ENCODE measurements at regions not wholly inside any gene's neighbourhood (a gene's known extent, or its start where the extent isn't known, plus 50 kb on each side); places are given as distances from the start of the nearest gene placed in this dataset.
"Not testable (repeated sequence)": the region's sequence is repeated elsewhere in the genome, so short reads cannot be mapped to it uniquely, and the experiment has no call there.

DNA sequence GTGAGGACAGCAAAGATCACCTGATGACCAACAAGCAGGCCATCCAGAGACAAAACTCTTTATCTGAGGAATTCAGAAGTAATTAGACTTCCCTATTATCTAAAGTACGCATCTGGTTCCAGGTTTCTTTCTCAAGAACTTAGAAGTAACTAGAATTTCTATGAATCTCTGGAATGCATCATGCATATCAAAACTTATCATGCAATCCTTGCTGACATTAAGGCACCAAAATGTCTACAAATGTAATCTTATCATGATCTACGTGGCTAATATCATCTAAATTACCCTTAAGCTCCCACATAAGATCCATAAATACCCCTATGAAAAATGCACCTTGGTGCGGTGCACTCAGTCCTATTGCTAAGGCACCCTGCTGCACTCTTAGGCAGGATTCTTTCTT is 488.1 kb upstream of the TLE4 start:
- Histone ChIP-seq H3K4me1 (ENCODE audit: low read length) (no peaks in the 10 kb centered on the region), H4K20me1 (ENCODE audit: insufficient read depth, low read length) (no peaks in the 10 kb centered on the region), H2AFZ (ENCODE audit: low read length) (no peak overlapping the region), H3K9me2 (replicated peaks; ENCODE audit: insufficient read depth, low read length) (no peaks in the 10 kb centered on the region), H3K4me3 (ENCODE audit: low read length) (no peak overlapping the region), H3F3A (ENCODE audit: insufficient read depth, low read length) (no peaks in the 10 kb centered on the region), H3K27me3 (replicated peaks; ENCODE audit: insufficient read depth, low read length) (no peaks in the 10 kb centered on the region), H3K27ac (ENCODE audit: low read length) (no peak overlapping the region), H3K9me3 (replicated peaks; ENCODE audit: insufficient read depth, low read length) (no peaks in the 10 kb centered on the region), H3K79me2 (ENCODE audit: low read length) (no peaks in the 10 kb centered on the region), H3K4me2 (ENCODE audit: low read depth, low read length) (no peak overlapping the region), H3K36me3 (replicated peaks; ENCODE audit: insufficient read depth, low read length) (no peaks in the 10 kb centered on the region), H3K9ac (ENCODE audit: low read length) (no peak overlapping the region)
- TF ChIP-seq, protein P1, sequence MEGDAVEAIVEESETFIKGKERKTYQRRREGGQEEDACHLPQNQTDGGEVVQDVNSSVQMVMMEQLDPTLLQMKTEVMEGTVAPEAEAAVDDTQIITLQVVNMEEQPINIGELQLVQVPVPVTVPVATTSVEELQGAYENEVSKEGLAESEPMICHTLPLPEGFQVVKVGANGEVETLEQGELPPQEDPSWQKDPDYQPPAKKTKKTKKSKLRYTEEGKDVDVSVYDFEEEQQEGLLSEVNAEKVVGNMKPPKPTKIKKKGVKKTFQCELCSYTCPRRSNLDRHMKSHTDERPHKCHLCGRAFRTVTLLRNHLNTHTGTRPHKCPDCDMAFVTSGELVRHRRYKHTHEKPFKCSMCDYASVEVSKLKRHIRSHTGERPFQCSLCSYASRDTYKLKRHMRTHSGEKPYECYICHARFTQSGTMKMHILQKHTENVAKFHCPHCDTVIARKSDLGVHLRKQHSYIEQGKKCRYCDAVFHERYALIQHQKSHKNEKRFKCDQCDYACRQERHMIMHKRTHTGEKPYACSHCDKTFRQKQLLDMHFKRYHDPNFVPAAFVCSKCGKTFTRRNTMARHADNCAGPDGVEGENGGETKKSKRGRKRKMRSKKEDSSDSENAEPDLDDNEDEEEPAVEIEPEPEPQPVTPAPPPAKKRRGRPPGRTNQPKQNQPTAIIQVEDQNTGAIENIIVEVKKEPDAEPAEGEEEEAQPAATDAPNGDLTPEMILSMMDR (IDR thresholded peaks at IDR 0.05; ENCODE audit: low read length): no peak
- TF ChIP-seq EZH2 (optimal IDR thresholded peaks at IDR 0.05; ENCODE audit: low read depth, low read length): no peak
- TF ChIP-seq EZH2phosphoT487 (IDR thresholded peaks at IDR 0.05; ENCODE audit: low read length): no peak
- no peak for DNase-seq

DNA sequence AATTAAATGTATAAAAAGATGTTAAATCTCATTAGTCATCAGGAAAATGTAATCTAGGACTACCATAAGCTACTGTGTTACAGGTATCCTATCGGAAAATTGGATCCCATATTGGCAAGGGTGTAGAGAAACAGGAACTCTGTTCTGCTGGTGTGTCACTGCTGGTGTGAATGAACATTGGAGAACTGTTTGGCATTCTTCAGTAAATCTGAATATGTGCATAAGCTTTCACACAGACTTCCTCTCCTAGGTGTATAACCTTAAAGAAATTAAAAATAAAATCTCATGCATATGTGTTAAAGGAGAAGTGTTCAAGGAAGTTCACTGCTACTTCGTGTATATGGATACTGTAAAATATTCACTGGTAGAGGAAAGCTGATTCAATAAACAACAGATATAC is 484.6 kb upstream of the TLE4 start:
- Histone ChIP-seq H3K9me3 (replicated peaks; ENCODE audit: insufficient read depth, low read length) (no peaks in the 10 kb centered on the region), H3K36me3 (replicated peaks; ENCODE audit: insufficient read depth, low read length) (no peaks in the 10 kb centered on the region), H3F3A (ENCODE audit: insufficient read depth, low read length) (no peaks in the 10 kb centered on the region), H3K9me2 (replicated peaks; ENCODE audit: insufficient read depth, low read length) (no peaks in the 10 kb centered on the region), H3K4me1 (ENCODE audit: low read length) (no peaks in the 10 kb centered on the region), H3K27me3 (replicated peaks; ENCODE audit: insufficient read depth, low read length) (no peaks in the 10 kb centered on the region), H3K27ac (ENCODE audit: low read length) (no peak overlapping the region), H2AFZ (ENCODE audit: low read length) (no peak overlapping the region), H3K4me3 (ENCODE audit: low read length) (no peak overlapping the region), H3K9ac (ENCODE audit: low read length) (no peak overlapping the region), H4K20me1 (ENCODE audit: insufficient read depth, low read length) (no peaks in the 10 kb centered on the region), H3K4me2 (ENCODE audit: low read depth, low read length) (no peak overlapping the region), H3K79me2 (ENCODE audit: low read length) (no peaks in the 10 kb centered on the region)
- DNase-seq: no peak
- no peak for TF ChIP-seq EZH2 (optimal IDR thresholded peaks at IDR 0.05; ENCODE audit: low read depth, low read length)
- TF ChIP-seq, protein P1 (IDR thresholded peaks at IDR 0.05; ENCODE audit: low read length): no peak
- TF ChIP-seq EZH2phosphoT487 (IDR thresholded peaks at IDR 0.05; ENCODE audit: low read length): no peak

DNA sequence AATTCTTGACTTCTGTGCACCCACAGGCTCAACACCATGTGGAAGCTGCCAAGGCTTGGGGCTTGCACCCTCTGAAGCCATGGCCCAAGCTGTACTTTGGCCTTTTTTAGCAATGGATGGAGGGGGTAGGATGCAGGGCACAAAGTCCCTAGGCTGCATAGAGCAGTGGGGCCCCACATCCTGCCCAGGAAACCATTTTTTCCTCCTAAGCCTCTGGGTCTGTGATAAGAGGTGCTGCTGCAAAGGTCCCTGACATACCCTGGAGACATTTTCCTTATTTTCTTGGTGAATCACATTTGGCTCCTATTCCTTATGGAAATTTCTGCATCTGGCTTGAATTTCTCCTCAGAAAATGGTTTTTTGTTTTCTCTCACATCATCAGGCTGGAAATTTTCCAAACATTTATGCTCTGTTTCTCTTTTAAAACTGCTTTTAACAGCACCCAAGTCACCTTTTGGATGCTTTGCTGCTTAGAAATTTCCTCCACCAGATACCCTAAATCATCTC is 482.7 kb upstream of the TLE4 start:
- no peaks in the 10 kb centered on the region for H3K4me1 ChIP-seq (ENCODE audit: low read length)
- H3K9me3 ChIP-seq (replicated peaks; ENCODE audit: insufficient read depth, low read length): no peaks in the 10 kb centered on the region
- no peaks in the 10 kb centered on the region for H3K9me2 ChIP-seq (replicated peaks; ENCODE audit: insufficient read depth, low read length)
- no peaks in the 10 kb centered on the region for H3K36me3 ChIP-seq (replicated peaks; ENCODE audit: insufficient read depth, low read length)
- H3K4me2 ChIP-seq (ENCODE audit: low read depth, low read length): no peak overlapping the region
- H3K27me3 ChIP-seq (replicated peaks; ENCODE audit: insufficient read depth, low read length): no peaks in the 10 kb centered on the region
- no peak overlapping the region for H3K4me3 ChIP-seq (ENCODE audit: low read length)
- no peak for DNase-seq
- TF ChIP-seq EZH2phosphoT487 (IDR thresholded peaks at IDR 0.05; ENCODE audit: low read length): no peak
- TF ChIP-seq EZH2 (optimal IDR thresholded peaks at IDR 0.05; ENCODE audit: low read depth, low read length): no peak
- TF ChIP-seq, protein P1 (IDR thresholded peaks at IDR 0.05; ENCODE audit: low read length): no peak
- no peaks in the 10 kb centered on the region for H3K79me2 ChIP-seq (ENCODE audit: low read length)
- no peak overlapping the region for H2AFZ ChIP-seq (ENCODE audit: low read length)
- no peak overlapping the region for H3K9ac ChIP-seq (ENCODE audit: low read length)
- H4K20me1 ChIP-seq (ENCODE audit: insufficient read depth, low read length): no peaks in the 10 kb centered on the region
- no peaks in the 10 kb centered on the region for H3F3A ChIP-seq (ENCODE audit: insufficient read depth, low read length)
- no peak overlapping the region for H3K27ac ChIP-seq (ENCODE audit: low read length)

DNA sequence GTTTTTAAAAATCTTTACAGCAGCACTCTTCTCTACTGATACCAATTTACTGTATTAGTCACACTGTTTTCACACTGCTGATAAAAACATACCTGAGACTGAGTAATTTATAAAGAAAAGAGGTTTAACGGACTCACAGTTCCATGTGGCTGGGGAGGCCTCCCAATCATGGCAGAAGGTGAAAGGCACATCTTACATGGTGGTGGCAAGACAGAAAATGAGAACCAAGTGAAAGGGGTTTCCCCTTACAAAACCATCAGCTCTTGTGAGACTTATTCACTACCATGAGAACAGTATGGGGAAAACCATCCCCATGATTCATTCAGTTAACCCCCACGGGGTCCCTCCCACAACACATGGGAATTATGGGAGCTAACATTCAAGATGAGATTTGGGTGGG is 481.9 kb upstream of the TLE4 start:
- H3K9me2 ChIP-seq (replicated peaks; ENCODE audit: insufficient read depth, low read length); H3K79me2 ChIP-seq (ENCODE audit: low read length); H3K27me3 ChIP-seq (replicated peaks; ENCODE audit: insufficient read depth, low read length); H2AFZ ChIP-seq (ENCODE audit: low read length); H3K9me3 ChIP-seq (replicated peaks; ENCODE audit: insufficient read depth, low read length); H3K27ac ChIP-seq (ENCODE audit: low read length); H3K36me3 ChIP-seq (replicated peaks; ENCODE audit: insufficient read depth, low read length); DNase-seq; H4K20me1 ChIP-seq (ENCODE audit: insufficient read depth, low read length); H3K4me2 ChIP-seq (ENCODE audit: low read depth, low read length); H3K4me1 ChIP-seq (ENCODE audit: low read length); H3F3A ChIP-seq (ENCODE audit: insufficient read depth, low read length); H3K4me3 ChIP-seq (ENCODE audit: low read length); H3K9ac ChIP-seq (ENCODE audit: low read length): not testable (repeated sequence)

DNA sequence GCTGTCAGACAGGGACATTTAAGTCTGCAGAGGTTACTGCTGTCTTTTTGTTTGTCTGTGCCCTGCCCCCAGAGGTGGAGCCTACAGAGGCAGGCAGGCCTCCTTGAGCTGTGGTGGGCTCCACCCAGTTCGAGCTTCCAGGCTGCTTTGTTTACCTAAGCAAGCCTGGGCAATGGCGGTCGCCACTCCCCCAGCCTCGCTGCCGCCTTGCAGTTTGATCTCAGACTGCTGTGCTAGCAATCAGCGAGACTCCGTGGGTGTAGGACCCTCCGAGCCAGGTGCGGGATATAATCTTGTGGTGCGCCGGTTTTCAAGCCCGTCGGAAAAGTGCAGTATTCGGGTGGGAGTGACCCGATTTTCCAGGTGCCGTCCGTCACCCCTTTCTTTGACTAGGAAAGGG is 468.5 kb upstream of the TLE4 start:
- DNase-seq: not testable (repeated sequence)

More for the DNA sequence above, 468.5 kb upstream of the TLE4 start:
- H3K9me3 ChIP-seq (replicated peaks; ENCODE audit: insufficient read depth, low read length); H2AFZ ChIP-seq (ENCODE audit: low read length); H3K27ac ChIP-seq (ENCODE audit: low read length); H3K27me3 ChIP-seq (replicated peaks; ENCODE audit: insufficient read depth, low read length); H3F3A ChIP-seq (ENCODE audit: insufficient read depth, low read length); H3K79me2 ChIP-seq (ENCODE audit: low read length); H3K9me2 ChIP-seq (replicated peaks; ENCODE audit: insufficient read depth, low read length); H3K9ac ChIP-seq (ENCODE audit: low read length); H3K4me1 ChIP-seq (ENCODE audit: low read length); H3K36me3 ChIP-seq (replicated peaks; ENCODE audit: insufficient read depth, low read length); H3K4me2 ChIP-seq (ENCODE audit: low read depth, low read length); H3K4me3 ChIP-seq (ENCODE audit: low read length); H4K20me1 ChIP-seq (ENCODE audit: insufficient read depth, low read length): not testable (repeated sequence)
